DND-41 (cell line): ENCODE measurements at regions not wholly inside any gene's neighbourhood (a gene's known extent, or its start where the extent isn't known, plus 50 kb on each side); places are given as distances from the start of the nearest gene placed in this dataset.

Experiments used
- EZH2 ChIP-seq: IDR thresholded peaks from 3 replicates; pipeline ENCODE4 v1.6.1; 2012; ENCODE audit warnings: borderline replicate concordance, low read depth, mild to moderate bottlenecking, moderate library complexity, low read length, inconsistent platforms; ENCODE audit not compliant: severe bottlenecking
- TF ChIP-seq, protein P1 (sequence below): IDR thresholded peaks from 2 replicates; pipeline ENCODE4 v1.5.1; 2012; ENCODE audit warnings: borderline replicate concordance, low read length, moderate library complexity, mild to moderate bottlenecking; ENCODE audit not compliant: poor library complexity, severe bottlenecking; ENCODE audit errors: extremely low read depth

DNA sequence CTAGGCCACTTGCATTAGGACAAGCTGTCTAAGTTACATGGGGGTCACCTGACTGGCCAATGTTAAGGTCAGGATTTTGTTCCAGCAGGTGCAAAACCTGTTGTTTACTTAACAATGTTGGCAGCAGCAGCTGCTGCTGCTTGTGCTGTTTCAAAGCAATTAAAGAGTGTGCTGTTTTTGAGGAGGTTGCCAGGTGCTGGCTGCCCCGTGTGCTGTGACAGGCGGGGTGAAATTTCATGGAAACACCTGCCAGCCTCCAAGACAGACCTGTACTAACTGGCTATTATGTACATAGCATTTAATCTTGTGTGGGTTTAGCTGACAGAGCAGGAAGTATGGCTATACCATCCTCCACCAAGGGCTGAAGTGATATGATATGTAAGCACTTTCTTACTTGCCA is 224.9 kb downstream of the ASXL3 start:
- TF ChIP-seq, protein P1, sequence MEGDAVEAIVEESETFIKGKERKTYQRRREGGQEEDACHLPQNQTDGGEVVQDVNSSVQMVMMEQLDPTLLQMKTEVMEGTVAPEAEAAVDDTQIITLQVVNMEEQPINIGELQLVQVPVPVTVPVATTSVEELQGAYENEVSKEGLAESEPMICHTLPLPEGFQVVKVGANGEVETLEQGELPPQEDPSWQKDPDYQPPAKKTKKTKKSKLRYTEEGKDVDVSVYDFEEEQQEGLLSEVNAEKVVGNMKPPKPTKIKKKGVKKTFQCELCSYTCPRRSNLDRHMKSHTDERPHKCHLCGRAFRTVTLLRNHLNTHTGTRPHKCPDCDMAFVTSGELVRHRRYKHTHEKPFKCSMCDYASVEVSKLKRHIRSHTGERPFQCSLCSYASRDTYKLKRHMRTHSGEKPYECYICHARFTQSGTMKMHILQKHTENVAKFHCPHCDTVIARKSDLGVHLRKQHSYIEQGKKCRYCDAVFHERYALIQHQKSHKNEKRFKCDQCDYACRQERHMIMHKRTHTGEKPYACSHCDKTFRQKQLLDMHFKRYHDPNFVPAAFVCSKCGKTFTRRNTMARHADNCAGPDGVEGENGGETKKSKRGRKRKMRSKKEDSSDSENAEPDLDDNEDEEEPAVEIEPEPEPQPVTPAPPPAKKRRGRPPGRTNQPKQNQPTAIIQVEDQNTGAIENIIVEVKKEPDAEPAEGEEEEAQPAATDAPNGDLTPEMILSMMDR = no peak
- no peak for TF ChIP-seq EZH2
